ENCODE measurements at regions not wholly inside any gene's neighbourhood (a gene's known extent, or its start where the extent isn't known, plus 50 kb on each side); places are given as distances from the start of the nearest gene placed in this dataset.

- no peak for TF ChIP-seq CTCF (conservative IDR thresholded peaks at IDR 0.05; ENCODE audit: low read depth, low read length)
- no peak for DNase-seq (ENCODE audit: low read depth)
- no peak overlapping the region for H3K4me3 ChIP-seq (ENCODE audit: low read length)
These were observed 113.6 kb downstream of the POLR2M start for GRCh38 chr15:57820119-57820518.

GRCh38 chr15:57821826-57822225, 115.3 kb downstream of the POLR2M start:
- no peak overlapping the region for H3K4me3 ChIP-seq (ENCODE audit: low read length)
- TF ChIP-seq CTCF (conservative IDR thresholded peaks at IDR 0.05; ENCODE audit: low read depth, low read length): no peak
- DNase-seq (ENCODE audit: low read depth): no peak

- DNase-seq (ENCODE audit: low read depth): no peak
- no peak for TF ChIP-seq CTCF (conservative IDR thresholded peaks at IDR 0.05; ENCODE audit: low read depth, low read length)
- no peak overlapping the region for H3K4me3 ChIP-seq (ENCODE audit: low read length)
These were observed 116.9 kb downstream of the POLR2M start for GRCh38 chr15:57823325-57823882.

GRCh38 chr15:57824186-57824585, 117.7 kb downstream of the POLR2M start:
- no peak for TF ChIP-seq CTCF (conservative IDR thresholded peaks at IDR 0.05; ENCODE audit: low read depth, low read length)
- DNase-seq (ENCODE audit: low read depth): no peak
- H3K4me3 ChIP-seq (ENCODE audit: low read length): no peak overlapping the region

- no peak for TF ChIP-seq CTCF (conservative IDR thresholded peaks at IDR 0.05; ENCODE audit: low read depth, low read length)
- no peak overlapping the region for H3K4me3 ChIP-seq (ENCODE audit: low read length)
- DNase-seq (ENCODE audit: low read depth): no peak
These were observed 120.5 kb downstream of the POLR2M start for GRCh38 chr15:57827021-57827420.

- TF ChIP-seq CTCF (conservative IDR thresholded peaks at IDR 0.05; ENCODE audit: low read depth, low read length): no peak
- DNase-seq (ENCODE audit: low read depth): no peak
- no peak overlapping the region for H3K4me3 ChIP-seq (ENCODE audit: low read length)
These were observed 121.5 kb downstream of the POLR2M start for GRCh38 chr15:57827971-57828370.

GRCh38 chr15:57832183-57832582, 125.7 kb downstream of the POLR2M start:
- DNase-seq (ENCODE audit: low read depth): no peak
- no peak for TF ChIP-seq CTCF (conservative IDR thresholded peaks at IDR 0.05; ENCODE audit: low read depth, low read length)
- H3K4me3 ChIP-seq (ENCODE audit: low read length): no peak overlapping the region
